Right cardiac atrium (tissue), 5 donors: ENCODE measurements at regions not wholly inside any gene's neighbourhood (a gene's known extent, or its start where the extent isn't known, plus 50 kb on each side); places are given as distances from the start of the nearest gene placed in this dataset.

ENCODE experiments used
- ATAC-seq, 2 donors: fragments of 200-7000 bp; cut with Tn5 transposase; one replicate each; pipeline versions ENCODE4 v1.8.0 to v1.9.1; 2020; ENCODE audit warnings: moderate library complexity in 2 of 2, mild to moderate bottlenecking in 1 of 2
- DNase-seq, 3 donors: peaks; one replicate each; pipeline ENCODE4 v3.0.0-alpha.2; 2020
- H3K27ac ChIP-seq: one replicate; pipeline ENCODE4 v1.5.1; 2013; ENCODE audit warnings: mild to moderate bottlenecking, low read length, control low read depth, moderate library complexity
- H3K27me3 ChIP-seq: one replicate; pipeline ENCODE4 v1.6.1; 2013; ENCODE audit not compliant: control insufficient read depth, insufficient read depth
- H3K4me1 ChIP-seq: one replicate; pipeline ENCODE4 v1.6.1; 2013; ENCODE audit warnings: low read length; ENCODE audit not compliant: control insufficient read depth, insufficient read depth
- H3K4me3 ChIP-seq: one replicate; pipeline ENCODE4 v1.5.1; 2013; ENCODE audit warnings: low read length, control low read depth
- H3K9me3 ChIP-seq: one replicate; pipeline ENCODE4 v1.6.1; 2013; ENCODE audit warnings: low read length; ENCODE audit not compliant: control insufficient read depth
- WGBS: extraction: QIAGEN DNeasy Blood & Tissue Kit; methylation state at CpG from one replicate; pipeline ENCODE4 v1.1.7; 2013; 5-methylcytosine and 5-hydroxymethylcytosine counted together
- intact Hi-C, 4 donors: fragments of 100-400 bp; cut with DNase I; formaldehyde crosslinking; loops; one replicate each; pipeline versions ENCODE4 v1.11.0 to v1.14.0; 2022 to 2023
- donor health status: healthy with polysubstance abuse.
- donor health status: DM: no; HTN: yes; CAD: no.
- donor health status: DM: no; HTN: no; CAD: no.
- donor health status: DM: no; HTN: yes; CAD: no; lungs with severe emphysema.
- donor health status: DM: yes; HTN: yes; CAD: no.

DNA sequence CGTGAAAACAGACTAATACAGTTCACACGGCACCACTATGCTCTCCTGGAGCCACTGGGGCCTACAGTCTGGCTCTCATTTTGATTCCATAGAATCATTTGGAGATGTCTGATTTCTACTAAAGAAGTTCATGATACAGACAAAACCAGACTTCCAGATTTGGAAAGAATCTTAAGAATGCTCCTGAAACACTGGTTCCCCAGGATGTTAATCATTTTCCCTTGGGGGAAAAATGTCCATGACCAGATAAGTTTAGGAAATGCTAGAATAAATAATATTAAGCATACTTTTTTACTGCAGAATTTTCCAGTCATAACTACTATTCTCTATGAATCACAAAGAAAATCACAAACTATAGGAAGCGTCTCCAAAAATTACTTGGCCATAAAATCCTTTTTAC is 63.0 kb upstream of the RGS7 start:
- intact Hi-C loops, result no loop called here
- Histone ChIP-seq H3K27me3 (no peaks in the 10 kb centered on the region), H3K4me3 (no peak overlapping the region), H3K4me1 (peaks cover 2% of the 10 kb centered on the region), H3K27ac (no peak overlapping the region), H3K9me3 (no peaks in the 10 kb centered on the region)
- no peak for ATAC-seq
- 79% methylated on average over 3 of the region's 3 CpGs for WGBS
- no peak for DNase-seq

GRCh38 chr1:241417258-241417657 is 60.3 kb upstream of the RGS7 start:
- intact Hi-C loops, result no loop called here
- Histone ChIP-seq H3K27ac (no peak overlapping the region), H3K4me3 (no peak overlapping the region), H3K4me1 (no peaks in the 10 kb centered on the region), H3K9me3 (no peaks in the 10 kb centered on the region), H3K27me3 (no peaks in the 10 kb centered on the region)
- no peak for ATAC-seq
- 63% methylated on average over 1 of the region's 1 CpG for WGBS
- no peak for DNase-seq

GRCh38 chr1:241413974-241414373 is 57.0 kb upstream of the RGS7 start:
- Histone ChIP-seq H3K9me3 (peaks cover 2% of the 10 kb centered on the region), H3K4me3 (no peak overlapping the region), H3K27ac (no peak overlapping the region), H3K27me3 (no peaks in the 10 kb centered on the region), H3K4me1 (no peaks in the 10 kb centered on the region)
- intact Hi-C loops, result no loop called here
- WGBS, result 72% methylated on average over 3 of the region's 3 CpGs
- no peak for DNase-seq
- ATAC-seq, result no peak

DNA sequence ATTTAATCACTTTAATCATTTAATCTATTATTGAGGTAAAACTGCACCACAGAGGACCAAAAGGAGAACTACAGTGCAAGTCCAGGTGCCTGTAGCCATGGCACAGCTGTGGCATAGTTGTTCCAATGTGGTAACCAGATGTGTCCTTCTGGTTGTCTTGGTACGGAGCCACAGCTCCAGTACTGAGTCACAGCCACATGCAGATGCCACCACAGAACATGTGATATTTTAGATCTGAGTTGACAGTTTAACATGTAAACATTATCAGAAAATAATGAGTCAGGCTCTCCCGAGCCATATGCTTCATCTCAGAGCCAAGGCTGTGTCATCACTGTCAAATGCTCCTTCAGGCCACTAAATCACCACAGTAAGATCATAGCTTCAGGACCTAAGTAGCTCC is 56.4 kb upstream of the RGS7 start:
- WGBS, result 46% methylated on average over 2 of the region's 2 CpGs
- ATAC-seq (no peak), DNase-seq (no peak)
- H3K4me1 ChIP-seq, result no peaks in the 10 kb centered on the region
- H3K9me3 ChIP-seq, result peaks cover 2% of the 10 kb centered on the region
- intact Hi-C loops, result no loop called here
- no peak overlapping the region for H3K27ac ChIP-seq
- H3K27me3 ChIP-seq, result no peaks in the 10 kb centered on the region
- no peak overlapping the region for H3K4me3 ChIP-seq

DNA sequence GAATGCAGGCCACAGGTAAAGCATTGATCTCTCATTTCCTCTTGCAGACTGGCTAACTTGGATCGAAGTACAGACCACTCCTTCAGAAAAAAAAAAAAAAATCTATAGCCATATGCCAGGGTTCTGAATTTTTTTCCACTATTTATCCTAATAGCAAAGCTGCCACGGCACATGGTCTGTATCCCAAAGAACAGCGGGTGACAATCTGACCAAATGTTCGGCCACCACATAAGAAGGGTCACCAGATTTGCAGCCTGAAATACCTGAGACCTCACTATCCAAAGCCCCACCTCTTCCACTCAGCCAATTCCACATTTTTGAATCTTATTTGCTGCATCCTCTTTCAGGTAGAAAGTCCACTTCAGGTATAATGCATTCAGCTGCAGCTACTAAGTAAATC is 55.6 kb upstream of the RGS7 start:
- Histone ChIP-seq H3K27ac (no peak overlapping the region), H3K27me3 (no peaks in the 10 kb centered on the region), H3K4me1 (no peaks in the 10 kb centered on the region), H3K4me3 (no peak overlapping the region), H3K9me3 (peaks cover 2% of the 10 kb centered on the region)
- DNase-seq, result no peak
- WGBS, result 78% methylated on average over 4 of the region's 4 CpGs
- no peak for ATAC-seq
- intact Hi-C loops, result no loop called here

GRCh38 chr1:241411776-241412338 is 54.9 kb upstream of the RGS7 start:
- no peak overlapping the region for H3K27ac ChIP-seq
- no peaks in the 10 kb centered on the region for H3K4me1 ChIP-seq
- intact Hi-C loops, result no loop called here
- H3K4me3 ChIP-seq, result no peak overlapping the region
- WGBS, result 64% methylated on average over 6 of the region's 6 CpGs
- DNase-seq, result no peak
- peaks cover 2% of the 10 kb centered on the region for H3K9me3 ChIP-seq
- no peak for ATAC-seq
- H3K27me3 ChIP-seq, result no peaks in the 10 kb centered on the region

GRCh38 chr1:241411056-241411775 is 54.2 kb upstream of the RGS7 start:
- WGBS, result 61% methylated on average over 7 of the region's 7 CpGs

GRCh38 chr1:241408170-241408569 is 51.2 kb upstream of the RGS7 start:
- DNase-seq (no peak), ATAC-seq (no peak)
- WGBS, result 36% methylated on average over 3 of the region's 3 CpGs
- Histone ChIP-seq H3K4me3 (no peak overlapping the region), H3K9me3 (peaks cover 2% of the 10 kb centered on the region), H3K4me1 (no peaks in the 10 kb centered on the region), H3K27me3 (no peaks in the 10 kb centered on the region), H3K27ac (no peak overlapping the region)
- intact Hi-C loops, result no loop called here

More at GRCh38 chr1:241411056-241411775, 54.2 kb upstream of the RGS7 start:
- H3K4me3 ChIP-seq, result no peak overlapping the region
- H3K27me3 ChIP-seq, result no peaks in the 10 kb centered on the region
- peaks cover 2% of the 10 kb centered on the region for H3K9me3 ChIP-seq
- H3K4me1 ChIP-seq, result no peaks in the 10 kb centered on the region
- DNase-seq (no peak), ATAC-seq (no peak)
- H3K27ac ChIP-seq, result no peak overlapping the region
- intact Hi-C loops, result no loop called here
